ENCODE measurements at regions not wholly inside any gene's neighbourhood (a gene's known extent, or its start where the extent isn't known, plus 50 kb on each side); places are given as distances from the start of the nearest gene placed in this dataset.

DNA sequence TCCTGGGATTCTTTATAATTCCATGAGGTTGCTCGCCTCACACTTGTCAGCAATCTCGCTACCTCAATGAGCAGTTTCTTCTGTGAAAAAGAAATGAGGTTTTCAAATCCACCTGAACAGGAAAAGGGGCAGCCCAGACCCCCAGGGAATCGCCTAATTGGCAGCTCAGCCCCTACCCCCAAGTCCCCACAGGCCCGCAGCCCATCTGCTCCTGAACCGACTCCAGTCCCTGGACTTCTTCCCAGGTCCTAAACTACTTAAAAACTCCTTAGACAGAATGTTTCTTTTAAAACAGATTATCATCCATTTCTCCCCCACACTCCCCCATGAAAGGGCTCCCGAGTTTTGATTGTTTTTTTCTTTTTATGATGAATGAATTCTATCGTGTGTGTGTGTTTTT, 89.8 kb downstream of the PMP22 start:
- TF ChIP-seq, protein P1, sequence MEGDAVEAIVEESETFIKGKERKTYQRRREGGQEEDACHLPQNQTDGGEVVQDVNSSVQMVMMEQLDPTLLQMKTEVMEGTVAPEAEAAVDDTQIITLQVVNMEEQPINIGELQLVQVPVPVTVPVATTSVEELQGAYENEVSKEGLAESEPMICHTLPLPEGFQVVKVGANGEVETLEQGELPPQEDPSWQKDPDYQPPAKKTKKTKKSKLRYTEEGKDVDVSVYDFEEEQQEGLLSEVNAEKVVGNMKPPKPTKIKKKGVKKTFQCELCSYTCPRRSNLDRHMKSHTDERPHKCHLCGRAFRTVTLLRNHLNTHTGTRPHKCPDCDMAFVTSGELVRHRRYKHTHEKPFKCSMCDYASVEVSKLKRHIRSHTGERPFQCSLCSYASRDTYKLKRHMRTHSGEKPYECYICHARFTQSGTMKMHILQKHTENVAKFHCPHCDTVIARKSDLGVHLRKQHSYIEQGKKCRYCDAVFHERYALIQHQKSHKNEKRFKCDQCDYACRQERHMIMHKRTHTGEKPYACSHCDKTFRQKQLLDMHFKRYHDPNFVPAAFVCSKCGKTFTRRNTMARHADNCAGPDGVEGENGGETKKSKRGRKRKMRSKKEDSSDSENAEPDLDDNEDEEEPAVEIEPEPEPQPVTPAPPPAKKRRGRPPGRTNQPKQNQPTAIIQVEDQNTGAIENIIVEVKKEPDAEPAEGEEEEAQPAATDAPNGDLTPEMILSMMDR (IDR thresholded peaks at IDR 0.05 in 4 of 5, conservative IDR thresholded peaks at IDR 0.05 in 1 of 5), result no peak
- TF ChIP-seq POLR2A (IDR thresholded peaks at IDR 0.05), result no peak

All from gastrocnemius medialis (tissue), 4 donors.